Posterior vena cava (tissue), 2 donors: ENCODE measurements at regions not wholly inside any gene's neighbourhood (a gene's known extent, or its start where the extent isn't known, plus 50 kb on each side); places are given as distances from the start of the nearest gene placed in this dataset.
"Not testable (repeated sequence)": the region's sequence is repeated elsewhere in the genome, so short reads cannot be mapped to it uniquely, and the experiment has no call there.

Source experiments
- DNase-seq: peaks from one replicate; pipeline ENCODE4 v3.0.0-alpha.2; 2020; ENCODE audit warnings: low spot score
- intact Hi-C, 2 donors: fragments of 100-400 bp; cut with DNase I; formaldehyde crosslinking; loops; one replicate each; pipeline versions ENCODE4 v1.14.1 to v1.14.2; 2022 to 2023
- donor health status: DM: yes; HTN: yes; CAD: no.
- donor health status: DM: yes; HTN: yes; CAD: no.

DNA sequence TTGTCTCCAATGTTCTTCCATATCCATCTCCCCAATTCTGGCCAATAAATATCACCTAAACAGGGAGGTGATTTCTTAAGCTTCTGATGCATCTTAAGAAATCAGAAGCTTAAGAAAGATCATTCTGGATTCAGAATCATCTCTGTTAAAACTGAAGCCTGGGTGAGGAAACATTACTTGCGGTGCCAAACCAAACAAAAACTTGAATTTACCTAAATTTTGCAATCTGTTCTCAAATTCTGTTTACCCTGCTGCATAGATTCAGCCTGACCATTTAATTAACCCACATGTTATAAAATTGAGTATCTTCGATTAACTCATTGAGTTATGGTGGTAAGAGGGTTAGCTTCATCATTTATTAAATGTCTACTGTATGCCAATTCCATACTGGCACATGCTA, 204.4 kb upstream of the ZNF385D start:
- intact Hi-C loops = no loop called here
- no peak for DNase-seq

DNA sequence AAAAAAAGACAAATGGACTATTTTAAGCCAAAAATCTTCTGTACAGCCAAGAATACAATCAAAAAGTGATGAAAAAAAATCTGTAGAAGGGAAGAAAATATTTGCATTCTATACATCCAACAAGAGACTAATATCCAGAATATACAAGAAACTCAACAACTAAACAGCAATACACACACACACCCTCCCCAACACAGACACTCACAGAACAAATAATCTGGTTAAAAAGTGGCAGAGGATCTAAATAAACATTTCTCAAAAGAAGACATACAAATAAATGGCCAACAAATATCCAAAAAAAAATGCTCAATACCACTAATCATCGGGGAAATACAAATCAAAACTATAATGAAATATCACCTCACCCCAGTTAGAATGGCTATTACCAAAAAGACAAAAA, 209.0 kb upstream of the ZNF385D start:
- intact Hi-C loops = no loop called here
- DNase-seq = no peak

DNA sequence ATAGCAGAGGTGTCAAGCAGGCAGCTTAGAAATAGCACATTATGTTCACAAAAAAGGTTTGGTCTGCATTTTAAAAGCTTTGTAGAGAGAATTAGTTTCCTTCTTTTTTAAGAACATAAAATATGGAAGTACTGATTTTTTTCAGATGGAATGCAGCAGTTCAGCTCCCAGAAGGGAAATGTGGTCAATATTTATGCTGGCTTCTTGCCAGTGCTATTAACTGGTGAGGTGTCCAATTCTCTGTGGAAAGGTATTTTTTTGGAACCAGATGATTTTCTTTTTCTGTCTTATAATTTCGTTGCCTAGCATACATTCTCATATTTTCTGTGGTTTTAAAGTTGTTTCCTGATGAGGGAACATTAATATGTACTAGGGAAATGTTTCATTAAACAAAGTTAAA, 211.4 kb upstream of the ZNF385D start:
- intact Hi-C loops = no loop called here
- no peak for DNase-seq

DNA sequence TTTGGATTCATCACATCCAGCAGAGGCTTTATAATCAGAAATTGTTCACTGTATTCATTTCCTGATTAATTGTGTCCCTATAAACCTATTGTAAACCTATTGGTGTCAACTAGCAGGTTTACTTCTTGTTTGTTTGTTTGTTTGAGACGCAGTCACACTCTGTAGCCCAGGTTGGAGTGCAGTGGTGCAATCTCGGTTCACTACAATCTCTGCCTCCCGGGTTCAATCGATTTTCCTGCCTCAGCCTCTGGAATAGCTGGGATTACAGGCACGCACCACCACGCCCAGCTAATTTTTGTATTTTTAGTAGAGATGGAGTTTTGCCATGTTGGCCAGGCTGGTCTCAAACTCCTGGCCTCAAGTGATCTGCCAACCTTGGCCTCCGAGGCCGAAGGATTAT, 215.4 kb upstream of the ZNF385D start:
- DNase-seq, intact Hi-C loops: not testable (repeated sequence)

DNA sequence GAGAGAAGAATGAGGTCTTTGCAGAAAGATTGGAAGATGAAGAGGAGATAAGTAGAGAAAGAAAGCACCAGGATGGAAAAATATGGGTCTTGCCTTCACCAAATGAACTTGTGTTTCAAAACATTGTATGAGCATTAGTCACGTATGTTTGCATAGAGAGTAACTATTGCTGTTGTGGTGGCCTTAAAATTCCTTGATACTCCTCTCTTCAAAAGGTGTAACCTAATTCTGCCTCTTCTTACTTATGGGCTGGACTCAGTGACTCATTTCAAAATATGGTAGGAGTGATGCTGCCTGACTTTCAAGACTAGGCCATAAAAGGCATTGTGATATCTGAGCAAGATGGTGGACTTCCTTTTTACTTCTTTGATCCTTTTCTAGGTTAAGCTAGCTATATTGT, 228.7 kb upstream of the ZNF385D start:
- no peak for DNase-seq
- intact Hi-C loops = no loop called here

DNA sequence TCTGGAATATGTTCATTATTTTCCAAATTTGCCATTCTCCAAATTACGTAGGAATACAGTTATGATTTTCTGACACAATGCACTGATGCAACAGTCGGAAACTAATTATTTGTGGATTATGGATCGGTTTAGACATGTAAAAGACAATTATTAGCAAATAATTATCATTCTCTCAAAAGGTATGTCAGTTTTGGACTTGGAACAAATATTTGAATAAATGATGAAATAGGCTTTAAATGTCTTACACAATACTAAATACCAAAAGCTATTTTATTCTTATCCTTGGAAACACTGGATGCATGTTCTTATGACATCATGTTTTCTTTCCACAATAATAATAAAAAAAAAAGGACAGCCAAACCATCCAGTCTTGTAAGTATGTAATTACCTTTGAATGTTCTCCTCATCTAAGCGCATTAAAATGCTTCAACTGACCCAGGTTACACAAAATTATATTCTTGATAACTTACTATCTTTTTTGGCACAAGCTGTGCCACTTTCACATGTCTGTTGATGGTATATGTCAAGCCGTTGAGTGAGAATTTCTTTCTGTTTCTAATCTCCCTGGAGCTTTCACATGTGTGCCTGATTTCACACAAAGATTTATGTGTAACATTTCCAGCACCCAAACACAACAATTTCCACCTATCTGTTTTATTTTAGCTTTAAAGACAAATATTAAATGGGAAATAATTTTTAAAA, 238.5 kb upstream of the ZNF385D start:
- intact Hi-C loops = no loop called here
- no peak for DNase-seq

DNA sequence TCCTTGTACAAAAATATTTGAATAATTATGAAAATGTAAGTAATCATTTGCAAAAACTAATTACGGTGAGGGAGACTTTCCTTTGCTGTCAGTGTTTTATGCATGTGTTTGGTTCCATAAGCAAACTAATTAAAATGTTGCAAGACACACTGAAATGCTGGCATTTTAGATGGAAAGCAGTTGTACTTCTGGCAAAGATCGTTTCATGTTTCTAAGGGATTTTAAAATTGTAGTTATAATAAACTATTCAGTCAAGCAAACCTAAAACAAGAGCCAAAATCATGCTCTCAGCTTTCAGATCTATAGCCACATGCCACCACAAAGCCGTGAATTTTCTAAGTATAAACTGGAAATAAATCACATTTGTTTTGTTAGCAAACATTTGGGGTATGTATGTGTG, 240.1 kb upstream of the ZNF385D start:
- intact Hi-C loops = no loop called here

DNA sequence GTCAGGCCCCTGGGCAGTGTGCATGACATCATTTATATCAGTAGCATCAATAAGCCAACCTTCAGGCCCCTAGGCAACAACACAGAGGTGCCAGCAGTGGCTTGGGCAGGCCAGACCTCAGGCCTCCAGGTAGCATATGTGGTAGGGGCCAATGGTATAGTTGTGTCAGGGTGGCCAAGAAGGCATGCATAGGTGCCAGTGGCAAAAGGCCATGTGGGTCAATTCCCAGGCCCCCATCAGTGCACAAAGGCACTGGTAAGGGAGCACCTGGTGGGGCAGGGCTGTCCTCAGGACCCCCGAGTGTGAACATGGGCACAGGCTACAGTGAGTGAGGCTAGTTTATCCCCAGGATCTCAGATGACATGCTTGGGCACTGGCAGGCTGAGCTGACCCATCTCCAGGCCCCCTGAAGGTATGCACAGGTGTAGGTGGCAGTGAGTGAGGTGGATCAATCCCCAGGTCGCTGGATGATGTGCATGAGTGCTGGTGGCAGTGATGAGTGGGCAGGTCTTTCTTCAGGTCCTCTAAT, 244.1 kb upstream of the ZNF385D start:
- DNase-seq = no peak
- intact Hi-C loops = no loop called here

More for the DNA sequence above, 240.1 kb upstream of the ZNF385D start:
- DNase-seq = no peak

DNA sequence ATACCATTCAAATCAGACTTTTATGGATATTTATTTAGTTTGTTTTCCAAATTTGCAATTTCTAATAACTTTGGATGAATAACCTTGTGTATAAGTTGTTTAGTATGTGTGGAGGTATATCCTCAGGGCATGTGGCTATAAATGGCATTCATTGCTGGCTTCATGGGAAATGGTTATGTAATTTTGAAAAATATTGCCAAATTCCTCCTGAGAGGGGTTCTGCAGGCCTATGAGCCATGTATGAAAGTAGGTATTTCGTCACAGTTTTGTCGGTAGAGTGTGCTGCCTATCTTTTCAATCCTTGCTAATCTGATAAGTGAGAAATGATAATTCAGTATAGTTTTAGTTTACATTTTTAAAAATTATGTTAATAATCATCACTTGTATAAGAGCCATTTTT, 256.4 kb upstream of the ZNF385D start:
- intact Hi-C loops = no loop called here
- no peak for DNase-seq

DNA sequence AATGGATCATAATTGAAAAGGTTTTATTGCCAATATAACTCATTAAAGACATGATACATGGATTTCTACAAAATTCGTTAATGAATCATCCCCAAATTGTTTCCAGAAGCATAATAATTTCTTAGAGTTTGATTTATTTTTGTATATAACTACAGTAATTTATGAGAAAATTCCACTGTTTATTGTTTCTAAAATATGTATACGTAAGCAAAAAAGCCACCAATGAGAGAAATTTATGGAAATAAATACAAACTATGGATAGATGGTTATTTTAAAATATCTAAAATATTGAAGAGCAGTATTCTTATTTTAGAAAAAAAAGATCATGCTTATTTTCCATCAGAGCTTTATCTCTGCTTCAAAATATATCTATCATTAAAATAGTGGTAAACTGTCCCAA, 260.0 kb upstream of the ZNF385D start:
- DNase-seq = no peak
- intact Hi-C loops = no loop called here

DNA sequence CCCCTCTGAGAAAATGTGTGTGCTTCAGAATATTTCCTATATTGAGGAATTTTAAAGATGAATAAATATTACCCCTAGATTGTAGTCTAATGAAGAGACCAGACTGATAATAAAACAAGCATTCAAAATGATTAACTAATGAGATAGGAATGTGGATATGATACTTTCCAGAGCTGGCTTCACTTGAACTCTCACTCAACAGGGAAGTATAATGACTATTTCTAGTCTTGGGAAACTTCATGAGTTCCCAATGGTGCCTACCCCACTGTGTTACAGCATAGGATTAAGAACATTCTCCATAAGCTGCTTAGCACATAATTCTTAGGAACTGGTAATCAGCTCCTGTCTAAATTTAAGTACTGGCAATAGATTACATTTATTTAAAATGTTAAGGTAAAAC, 261.5 kb upstream of the ZNF385D start:
- intact Hi-C loops = no loop called here
- no peak for DNase-seq

DNA sequence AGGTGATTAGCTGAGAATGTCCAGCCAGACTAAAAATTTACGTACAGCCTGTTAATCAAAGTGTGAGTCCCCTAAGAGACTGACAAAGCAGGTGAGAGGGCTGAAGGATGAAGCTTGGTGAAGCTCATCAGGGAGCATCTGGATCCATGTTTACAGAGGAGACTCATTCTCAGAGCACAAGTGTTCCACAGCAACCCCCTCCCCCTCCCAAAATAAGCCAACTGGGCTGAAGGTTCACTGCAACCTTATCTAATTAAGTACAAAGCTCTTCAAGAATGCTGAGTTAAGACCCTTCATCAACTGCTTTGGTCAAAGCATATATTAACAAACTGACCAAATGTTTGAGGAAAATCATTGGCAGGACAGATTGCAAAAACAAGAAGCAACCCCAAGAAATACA, 262.6 kb upstream of the ZNF385D start:
- intact Hi-C loops = no loop called here
- DNase-seq = no peak

DNA sequence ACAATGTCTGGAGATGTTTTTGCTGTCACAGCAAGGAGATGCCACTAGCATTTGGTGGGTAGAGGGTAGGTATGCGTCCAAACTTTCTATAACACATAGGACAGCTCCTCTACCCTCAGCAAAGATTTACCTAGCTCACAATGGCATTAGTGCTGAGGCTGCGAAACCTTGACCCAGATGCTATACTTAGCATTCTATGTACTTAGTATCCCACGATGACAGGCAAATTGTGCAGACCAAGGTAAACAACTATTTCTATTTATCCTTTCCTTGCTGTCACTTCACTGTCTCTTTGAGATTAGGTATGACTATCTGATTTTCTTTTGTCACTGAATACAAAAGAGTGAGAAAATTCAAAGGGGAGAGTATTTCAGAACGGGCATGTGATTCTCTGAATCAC, 265.2 kb upstream of the ZNF385D start:
- intact Hi-C loops = no loop called here
- DNase-seq = no peak

DNA sequence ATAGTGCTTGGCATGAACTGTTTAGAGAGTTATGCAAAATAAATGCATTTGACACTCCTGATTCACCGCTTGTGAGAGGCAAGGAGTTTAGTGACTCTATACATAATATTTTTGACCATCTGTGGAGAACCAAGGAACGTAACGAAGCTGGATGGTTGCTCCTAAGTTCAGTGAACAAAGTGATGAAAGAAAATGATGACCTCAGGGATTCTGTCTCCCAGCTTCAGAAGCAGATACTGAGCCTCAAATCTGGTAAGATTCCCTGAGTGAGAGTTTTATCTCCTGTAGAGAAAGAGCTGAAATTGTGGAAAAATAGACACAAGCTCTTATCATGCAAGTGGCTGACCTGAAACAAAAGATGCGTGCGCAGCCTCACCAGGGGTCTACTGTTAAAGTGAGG, 273.6 kb upstream of the ZNF385D start:
- DNase-seq, intact Hi-C loops: not testable (repeated sequence)

DNA sequence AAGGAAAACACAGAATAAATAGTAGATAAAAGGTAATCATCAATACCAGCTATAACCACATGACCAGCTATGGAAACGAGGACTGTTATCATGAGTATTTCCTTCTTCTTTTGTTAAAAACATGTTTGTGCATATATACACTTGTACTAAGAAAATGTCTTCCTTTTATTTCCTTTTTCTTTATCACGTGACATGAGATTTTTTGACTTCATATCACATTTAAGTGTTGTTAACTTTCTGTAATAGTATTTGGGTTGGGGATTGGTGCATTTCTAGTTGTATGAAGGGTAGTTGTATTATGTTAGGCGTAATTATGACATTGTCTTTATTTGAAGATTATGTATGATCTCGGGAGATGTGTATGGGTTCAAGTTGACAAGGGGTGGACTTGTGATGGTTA, 278.5 kb upstream of the ZNF385D start:
- intact Hi-C loops = no loop called here
- DNase-seq = no peak

DNA sequence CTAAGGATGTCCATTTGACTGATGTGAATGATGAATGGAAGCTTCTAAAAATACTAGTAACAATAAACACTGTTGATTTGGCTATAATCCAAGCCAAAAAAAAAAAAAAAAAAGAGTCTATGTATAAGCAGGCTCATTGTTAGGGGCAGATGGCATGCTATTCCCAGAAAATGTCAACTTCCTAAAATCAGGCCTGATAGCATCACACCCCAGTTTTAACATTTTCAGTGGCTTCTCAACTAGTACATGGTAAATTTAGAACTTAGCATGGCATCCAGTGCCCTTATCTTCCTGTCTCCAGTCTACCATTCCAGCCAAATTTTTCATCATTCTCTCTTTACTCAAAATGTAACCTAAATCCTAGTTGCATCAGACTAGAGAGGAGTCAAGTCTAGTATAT, 288.2 kb upstream of the ZNF385D start:
- no peak for DNase-seq
- intact Hi-C loops = no loop called here

DNA sequence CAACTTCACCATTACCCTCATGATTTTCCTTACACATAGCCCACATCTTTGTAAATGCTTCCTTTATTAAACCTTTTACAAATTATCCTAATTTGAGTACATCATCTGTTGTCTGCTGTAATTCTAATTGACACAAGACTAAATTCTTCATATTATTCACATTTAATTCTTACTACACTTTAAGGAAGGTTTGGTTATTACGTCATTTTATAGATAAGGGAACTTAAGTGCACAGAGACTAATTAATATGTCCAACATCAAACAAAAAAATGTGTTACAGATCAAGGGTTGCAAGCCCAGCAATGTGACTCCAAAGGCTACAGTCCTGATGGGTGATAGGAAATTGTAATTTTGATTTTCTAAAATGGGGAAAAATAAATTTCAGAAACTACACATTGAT, 289.1 kb upstream of the ZNF385D start:
- no peak for DNase-seq
- intact Hi-C loops = no loop called here

DNA sequence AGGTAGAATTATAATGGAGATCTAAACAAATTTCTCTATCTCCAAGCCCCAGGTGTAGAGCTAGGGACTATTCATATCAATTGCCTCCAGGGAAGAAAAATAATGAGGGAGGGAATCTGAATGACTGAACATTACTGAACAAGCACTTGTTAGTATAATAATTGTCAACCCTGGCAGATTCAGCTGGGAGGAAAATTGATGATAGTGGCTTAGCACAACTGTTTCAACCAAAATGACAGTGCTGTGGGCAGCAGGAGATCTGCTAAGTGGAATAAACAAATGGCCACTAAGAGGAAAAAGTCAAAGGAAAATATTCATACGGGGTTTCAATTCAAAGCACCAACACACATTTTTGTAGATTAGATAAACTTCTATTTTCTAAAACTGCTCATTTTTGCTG, 294.9 kb upstream of the ZNF385D start:
- intact Hi-C loops = no loop called here
- DNase-seq = no peak

DNA sequence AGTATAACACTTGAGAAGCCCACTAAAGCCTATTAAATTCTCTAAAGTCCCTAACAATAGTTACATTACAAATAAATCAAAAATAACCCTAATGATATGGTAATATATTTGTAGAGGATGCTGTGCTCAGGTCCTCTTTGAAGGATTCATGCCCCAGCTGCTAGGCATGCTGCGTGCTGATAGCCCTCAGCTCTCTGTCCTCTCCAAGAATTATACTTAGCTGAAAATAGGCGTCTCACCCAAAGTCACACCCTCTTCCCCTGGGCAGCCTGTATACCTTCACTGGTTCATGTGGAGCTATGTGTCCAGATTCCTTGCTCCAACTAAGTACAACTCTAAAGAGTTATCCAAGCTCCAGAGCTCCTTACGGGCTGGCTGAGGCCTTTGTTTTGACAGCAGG, 312.5 kb upstream of the ZNF385D start:
- DNase-seq = no peak
- intact Hi-C loops = no loop called here

DNA sequence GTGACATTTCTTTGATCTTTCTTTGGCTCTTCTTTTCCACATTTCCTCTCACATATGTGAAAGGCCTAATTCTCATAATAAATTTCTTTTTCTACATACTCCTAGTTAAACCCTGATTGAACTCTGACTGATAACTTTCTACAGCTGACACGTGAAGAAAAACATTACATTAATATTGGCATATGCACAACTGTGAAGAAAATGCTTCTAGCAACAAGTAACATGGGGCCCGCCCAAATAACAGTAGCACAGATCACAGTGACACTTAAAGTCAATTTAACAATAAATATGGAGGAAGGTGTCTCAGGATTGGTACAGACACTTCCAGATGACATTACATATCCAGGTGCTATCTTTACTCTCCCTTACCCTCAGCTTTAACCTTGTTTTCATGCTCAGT, 317.6 kb upstream of the ZNF385D start:
- intact Hi-C loops = no loop called here
- DNase-seq = no peak

DNA sequence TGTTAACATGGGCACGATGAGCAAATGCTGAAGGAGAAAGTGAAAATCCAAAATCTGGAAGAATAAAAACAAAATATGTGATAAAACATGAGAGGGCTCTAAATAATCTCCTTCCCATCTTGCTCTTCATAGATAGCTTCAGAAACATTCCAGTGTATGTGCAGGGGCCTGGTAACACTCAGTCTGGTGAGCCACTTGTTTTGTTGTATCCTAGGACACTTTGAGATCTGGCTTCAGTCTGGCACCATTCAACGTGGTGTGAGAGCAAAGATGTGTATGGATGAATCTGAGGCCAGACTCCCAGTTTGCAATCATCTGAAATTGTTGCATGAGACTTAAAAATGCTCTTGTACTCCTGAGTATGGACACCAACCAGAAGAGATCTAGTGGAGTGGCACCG, 337.2 kb upstream of the ZNF385D start:
- no peak for DNase-seq
- intact Hi-C loops = no loop called here

DNA sequence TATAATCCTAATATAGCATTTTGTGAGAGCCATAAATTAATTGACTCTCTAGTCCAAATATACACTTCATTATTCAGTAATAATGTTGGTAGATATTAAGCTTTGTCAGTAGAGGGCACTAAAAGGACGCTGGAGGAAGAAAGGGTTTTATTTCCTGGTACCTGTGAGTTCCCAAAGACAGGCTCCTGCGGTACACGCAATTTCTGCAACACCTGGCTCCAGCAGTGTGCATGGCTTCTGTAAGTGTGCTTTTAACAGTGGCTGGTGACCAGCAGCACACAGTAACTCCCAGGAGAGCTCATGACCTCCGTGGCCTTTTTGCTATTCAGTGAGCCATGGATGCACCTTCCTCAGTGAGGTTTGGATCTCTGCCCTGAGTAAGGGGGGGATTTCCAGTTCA, 338.3 kb upstream of the ZNF385D start:
- no peak for DNase-seq
- intact Hi-C loops = no loop called here
